ENCODE measurements at regions not wholly inside any gene's neighbourhood (a gene's known extent, or its start where the extent isn't known, plus 50 kb on each side); places are given as distances from the start of the nearest gene placed in this dataset.
"Not testable (repeated sequence)": the region's sequence is repeated elsewhere in the genome, so short reads cannot be mapped to it uniquely, and the experiment has no call there.

GRCh38 chr10:22875581-22875980 lies 52.3 kb upstream of the ARMC3 start:
- no peak for DNase-seq (ENCODE audit: low spot score)

DNA sequence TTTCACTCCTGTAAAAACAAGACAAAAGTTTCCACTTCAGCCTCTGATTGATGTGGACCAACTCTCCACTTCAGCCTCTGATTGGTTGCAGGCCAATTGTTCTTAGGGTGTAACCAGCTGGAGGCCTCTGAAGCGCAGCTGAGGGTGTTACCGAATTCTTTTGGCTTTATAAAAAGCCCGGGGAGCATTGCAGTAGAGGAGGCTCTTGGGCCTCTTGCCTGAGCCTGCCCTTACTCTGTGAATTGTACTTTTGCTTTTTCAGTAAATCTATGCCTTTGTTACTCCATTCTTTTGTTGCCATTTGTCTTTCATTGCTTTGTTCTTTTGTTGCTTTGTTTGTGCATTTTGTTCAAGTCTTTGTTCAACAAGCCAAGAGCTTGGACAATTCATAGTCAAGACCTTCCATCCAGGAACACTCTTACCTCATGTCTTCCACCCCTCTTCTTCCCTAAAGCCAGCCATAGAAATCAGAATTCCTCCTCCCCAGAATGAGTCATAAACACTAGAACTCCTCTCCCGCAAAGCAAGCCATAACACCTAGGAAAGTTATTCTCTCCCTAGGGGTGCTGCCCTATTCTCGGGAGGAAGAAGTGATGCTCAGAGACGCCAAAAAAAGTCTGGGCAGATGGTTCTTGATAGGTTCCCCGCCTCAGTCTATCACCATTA lies 53.5 kb upstream of the ARMC3 start:
- DNase-seq (ENCODE audit: low spot score) = no peak

- DNase-seq (ENCODE audit: low spot score) = no peak
Measured at GRCh38 chr10:22856444-22857074, 71.3 kb upstream of the ARMC3 start.

- no peak for DNase-seq (ENCODE audit: low spot score)
Measured at GRCh38 chr10:22854935-22855421, 72.9 kb upstream of the ARMC3 start.

DNA sequence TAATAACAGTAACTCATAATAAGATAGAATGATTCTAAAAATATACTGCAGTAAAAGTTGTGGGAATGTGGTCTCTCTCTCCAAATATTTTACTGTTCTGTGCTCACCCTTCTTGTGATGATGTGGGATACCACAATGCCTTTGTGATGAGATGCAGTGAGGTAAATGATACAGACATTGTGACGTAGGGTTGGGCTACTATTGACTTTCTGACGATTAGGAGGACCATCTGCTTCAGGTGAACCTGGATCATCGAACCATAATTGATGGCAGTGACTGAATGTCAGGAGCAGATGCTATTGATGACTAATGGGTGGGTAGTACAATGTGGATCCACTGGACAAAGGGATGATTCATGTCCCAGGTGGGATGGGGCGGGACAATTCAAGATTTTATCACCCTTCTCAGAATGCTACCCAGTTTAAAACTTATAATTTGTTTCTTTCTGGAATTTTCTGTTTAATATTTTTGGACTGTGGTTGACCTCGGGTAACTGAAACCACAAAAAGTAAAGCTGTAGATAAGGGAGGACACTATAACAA lies 73.9 kb upstream of the ARMC3 start:
- no peak for DNase-seq (ENCODE audit: low spot score)

DNA sequence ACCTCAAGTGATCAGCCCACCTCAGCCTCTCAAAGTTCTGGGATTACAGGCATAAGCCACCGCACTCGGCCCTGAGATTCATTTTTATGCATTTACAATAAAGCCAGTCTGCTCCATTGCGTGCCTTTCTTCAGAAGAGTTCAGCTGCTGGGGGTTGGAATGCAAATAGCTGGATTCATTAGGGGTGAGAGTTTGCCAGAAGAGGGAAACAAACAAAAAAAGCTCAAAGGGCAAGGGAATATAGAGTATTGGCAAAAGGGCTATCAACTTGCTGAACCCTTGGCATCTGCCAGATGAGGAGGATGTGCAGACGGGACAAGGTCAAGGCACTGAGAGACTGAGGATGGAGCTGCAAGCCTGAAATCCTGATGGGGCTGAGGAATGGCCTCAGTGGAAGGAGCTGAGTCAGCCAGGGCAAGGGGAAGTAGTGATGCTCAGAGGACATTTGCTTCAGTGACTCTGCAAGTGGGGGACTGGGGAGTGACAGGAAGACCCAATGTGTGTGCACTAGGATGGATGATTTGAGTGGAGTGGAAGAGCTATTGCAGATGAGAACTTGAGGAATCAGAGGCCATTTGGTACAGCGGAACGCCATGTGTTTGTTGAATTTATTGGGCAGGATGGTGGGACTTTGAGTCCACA lies 75.0 kb upstream of the ARMC3 start:
- no peak for DNase-seq (ENCODE audit: low spot score)

- no peak for DNase-seq (ENCODE audit: low spot score)
Measured at GRCh38 chr10:22851865-22852239, 76.0 kb upstream of the ARMC3 start.

DNA sequence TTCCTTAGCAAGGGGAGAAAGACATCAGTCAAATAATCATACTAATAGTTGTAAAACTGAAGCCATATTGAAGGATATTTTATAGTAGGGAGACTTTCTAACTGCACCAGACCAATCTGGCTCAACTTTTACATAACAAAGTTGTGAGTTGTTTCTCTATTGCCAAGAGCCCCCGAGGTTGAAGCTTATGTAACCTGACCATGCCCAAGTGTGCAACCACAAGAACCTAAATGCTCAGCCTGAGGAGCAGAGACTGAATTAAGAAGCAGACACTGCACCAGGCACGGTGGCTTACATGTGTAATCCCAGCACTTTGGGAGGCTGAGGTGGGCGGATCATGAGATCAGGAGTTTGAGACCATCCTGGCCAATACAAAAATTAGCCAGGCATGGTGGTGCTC lies 77.3 kb upstream of the ARMC3 start:
- DNase-seq (ENCODE audit: low spot score) = no peak

- DNase-seq (ENCODE audit: low spot score) = peak; percentile 17
Measured at GRCh38 chr10:22849077-22849805, 78.6 kb upstream of the ARMC3 start.

- no peak for DNase-seq (ENCODE audit: low spot score)
Measured at GRCh38 chr10:22848509-22848908, 79.3 kb upstream of the ARMC3 start.

GRCh38 chr10:22846294-22846693 lies 81.6 kb upstream of the ARMC3 start:
- DNase-seq (ENCODE audit: low spot score) = no peak

- no peak for DNase-seq (ENCODE audit: low spot score)
Measured at GRCh38 chr10:22839639-22840038, 88.2 kb upstream of the ARMC3 start.

- DNase-seq (ENCODE audit: low spot score) = no peak
Measured at GRCh38 chr10:22837771-22838170, 90.1 kb upstream of the ARMC3 start.

GRCh38 chr10:22837351-22837750 lies 90.5 kb upstream of the ARMC3 start:
- DNase-seq (ENCODE audit: low spot score) = no peak

DNA sequence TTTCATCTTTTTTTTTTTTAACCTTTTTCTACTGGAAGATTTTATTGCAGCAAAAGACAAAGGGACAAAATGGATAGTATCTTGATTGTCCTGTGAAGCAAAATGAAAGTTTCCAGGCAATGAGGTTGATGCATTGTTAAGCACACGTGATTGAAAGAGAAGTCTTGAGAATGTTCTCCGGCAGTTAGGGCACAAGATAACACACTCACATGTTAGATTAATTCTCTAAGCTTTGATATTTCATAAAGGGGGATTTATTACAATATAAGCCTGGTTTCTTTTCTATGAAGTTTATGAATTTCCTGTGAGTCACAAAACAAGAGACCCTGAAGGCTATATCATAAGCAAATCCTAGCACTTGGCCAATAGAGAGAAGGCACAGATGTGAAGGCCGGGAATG lies 93.4 kb upstream of the ARMC3 start:
- DNase-seq (ENCODE audit: low spot score) = no peak

GRCh38 chr10:22833781-22834180 lies 94.1 kb upstream of the ARMC3 start:
- no peak for DNase-seq (ENCODE audit: low spot score)

DNA sequence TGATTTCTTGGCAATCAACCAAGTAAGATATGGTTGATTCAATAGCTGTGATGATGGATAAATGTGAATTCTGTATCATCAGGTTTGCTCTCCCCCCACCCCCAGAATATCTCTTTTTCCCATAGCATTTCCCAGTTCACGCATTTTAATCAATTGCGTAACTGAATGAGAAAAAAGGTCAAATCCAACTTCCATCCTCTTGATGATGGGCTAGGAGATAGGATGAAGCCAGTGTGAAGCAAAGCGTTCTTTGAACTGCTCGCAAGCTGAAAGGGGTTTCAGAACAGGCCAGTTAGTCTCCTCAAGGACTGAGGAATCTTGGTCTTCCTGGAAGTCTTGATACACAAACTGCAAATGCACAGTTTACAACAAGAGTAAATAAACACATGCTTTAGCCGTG lies 94.5 kb upstream of the ARMC3 start:
- no peak for DNase-seq (ENCODE audit: low spot score)

DNA sequence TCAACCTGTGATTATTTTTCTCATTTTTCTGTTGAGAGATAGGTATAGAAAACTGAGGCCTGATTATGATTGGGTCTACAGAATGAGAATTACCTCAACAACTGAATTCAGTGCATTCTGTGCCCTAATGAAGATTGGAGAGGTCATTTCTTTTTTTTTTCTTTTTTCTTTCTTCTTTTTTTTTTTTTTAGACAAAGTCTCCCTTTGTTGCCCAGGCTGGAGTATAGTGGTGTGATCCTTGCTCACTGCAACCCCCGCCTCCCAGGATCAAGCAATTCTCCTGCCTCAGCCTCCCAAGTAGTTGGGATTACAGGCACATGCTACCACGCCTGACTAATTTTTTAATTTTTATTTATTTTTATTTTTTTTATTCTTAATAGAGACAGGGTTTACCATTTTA lies 95.0 kb upstream of the ARMC3 start:
- no peak for DNase-seq (ENCODE audit: low spot score)

- no peak for DNase-seq (ENCODE audit: low spot score)
Measured at GRCh38 chr10:22832066-22832602, 95.7 kb upstream of the ARMC3 start.

GRCh38 chr10:22831586-22831985 lies 96.3 kb upstream of the ARMC3 start:
- no peak for DNase-seq (ENCODE audit: low spot score)

- DNase-seq (ENCODE audit: low spot score) = not testable (repeated sequence)
Measured at GRCh38 chr10:22828712-22829111, 99.1 kb upstream of the ARMC3 start.

DNA sequence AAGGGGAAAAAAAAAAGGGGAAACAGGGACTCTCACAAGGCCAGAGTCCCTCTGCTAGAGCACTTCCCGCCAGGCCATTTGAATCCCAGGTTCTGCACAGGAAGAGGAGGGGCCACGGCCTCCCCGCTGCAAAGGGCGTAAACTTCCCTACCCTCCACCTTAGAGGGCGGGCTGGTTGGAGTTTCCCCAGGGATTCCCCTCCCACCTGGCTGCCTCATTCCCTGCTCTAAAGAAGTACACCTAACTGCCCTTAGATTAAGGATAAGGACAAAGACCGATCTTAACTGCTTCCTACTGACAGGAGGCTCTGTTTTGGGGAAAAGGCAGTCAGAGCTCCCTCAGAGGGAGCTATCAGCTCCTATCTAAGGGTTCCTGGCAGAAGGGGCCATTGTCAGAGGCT lies 102.0 kb upstream of the ARMC3 start:
- no peak for DNase-seq (ENCODE audit: low spot score)

Data from cerebellar cortex (tissue), 1 donor.